HG03060 (cell line): ENCODE measurements at regions not wholly inside any gene's neighbourhood (a gene's known extent, or its start where the extent isn't known, plus 50 kb on each side); places are given as distances from the start of the nearest gene placed in this dataset.

Experiments used
- ATAC-seq: cut with Tn5 transposase; IDR thresholded peaks from one replicate; pipeline ENCODE4 v1.9.1; 2021; ENCODE audit warnings: low read depth, moderate number of reproducible peaks; ENCODE audit not compliant: unreplicated experiment

DNA sequence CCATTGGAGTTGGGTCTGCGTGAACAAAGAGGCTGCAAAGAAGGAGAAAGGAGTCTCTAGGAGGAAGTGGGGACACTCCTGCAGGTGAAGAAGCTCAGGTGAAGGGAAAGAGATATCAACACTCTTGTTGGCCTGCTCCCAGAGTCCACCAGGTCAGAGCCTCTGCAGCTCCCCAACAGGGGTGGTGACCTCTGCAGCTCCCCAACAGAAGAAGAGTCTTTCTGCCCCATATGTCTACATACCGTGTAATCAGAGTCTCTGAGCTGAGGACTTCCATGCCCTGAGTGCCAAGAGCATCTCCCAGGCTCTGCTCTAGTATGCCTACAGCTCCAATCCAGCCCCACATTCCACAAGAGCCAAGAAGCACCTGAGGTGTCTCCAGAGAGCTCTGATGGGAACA lies 67.4 kb upstream of the TRPC7 start:
- ATAC-seq: no peak

- ATAC-seq: no peak
These were observed 64.7 kb upstream of the TRPC7 start for GRCh38 chr5:136430081-136430480.

GRCh38 chr5:136427426-136427825 lies 62.1 kb upstream of the TRPC7 start:
- no peak for ATAC-seq

GRCh38 chr5:136425921-136426320 lies 60.6 kb upstream of the TRPC7 start:
- no peak for ATAC-seq

DNA sequence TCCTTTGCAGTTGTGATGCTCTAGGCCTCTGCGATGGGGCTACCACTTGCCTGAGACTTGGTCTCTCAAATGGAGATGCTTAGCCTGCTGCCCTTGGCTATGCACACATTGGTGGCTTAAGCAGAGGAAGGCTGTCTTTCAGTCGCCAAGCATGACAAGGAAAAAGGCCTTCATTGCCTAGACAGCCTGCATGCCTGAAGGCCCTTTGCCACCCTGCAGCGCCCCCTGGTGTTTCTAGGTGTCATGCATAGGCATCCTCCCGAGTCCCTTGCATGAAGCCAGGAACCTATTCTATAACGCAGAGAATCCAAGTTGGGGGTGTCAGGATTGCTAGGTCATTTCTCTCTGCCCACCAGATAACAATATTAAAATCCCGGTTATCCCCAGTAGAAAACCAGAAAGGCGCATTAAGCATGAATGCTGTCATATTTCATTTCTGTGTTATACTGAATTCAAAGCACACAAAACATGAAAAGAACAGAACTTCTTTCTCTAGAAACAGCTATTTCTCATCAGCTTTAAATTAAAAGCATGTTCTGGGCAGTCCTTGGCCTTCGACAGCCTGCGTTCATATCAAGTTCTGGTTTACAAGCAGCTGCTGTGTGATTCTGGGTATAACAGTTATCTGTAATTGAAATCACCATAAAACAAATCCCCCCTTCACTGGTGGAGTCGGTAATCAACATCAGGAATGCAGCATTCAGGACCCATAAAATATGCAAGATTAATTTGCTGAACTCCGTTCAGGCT lies 59.7 kb upstream of the TRPC7 start:
- ATAC-seq: no peak

DNA sequence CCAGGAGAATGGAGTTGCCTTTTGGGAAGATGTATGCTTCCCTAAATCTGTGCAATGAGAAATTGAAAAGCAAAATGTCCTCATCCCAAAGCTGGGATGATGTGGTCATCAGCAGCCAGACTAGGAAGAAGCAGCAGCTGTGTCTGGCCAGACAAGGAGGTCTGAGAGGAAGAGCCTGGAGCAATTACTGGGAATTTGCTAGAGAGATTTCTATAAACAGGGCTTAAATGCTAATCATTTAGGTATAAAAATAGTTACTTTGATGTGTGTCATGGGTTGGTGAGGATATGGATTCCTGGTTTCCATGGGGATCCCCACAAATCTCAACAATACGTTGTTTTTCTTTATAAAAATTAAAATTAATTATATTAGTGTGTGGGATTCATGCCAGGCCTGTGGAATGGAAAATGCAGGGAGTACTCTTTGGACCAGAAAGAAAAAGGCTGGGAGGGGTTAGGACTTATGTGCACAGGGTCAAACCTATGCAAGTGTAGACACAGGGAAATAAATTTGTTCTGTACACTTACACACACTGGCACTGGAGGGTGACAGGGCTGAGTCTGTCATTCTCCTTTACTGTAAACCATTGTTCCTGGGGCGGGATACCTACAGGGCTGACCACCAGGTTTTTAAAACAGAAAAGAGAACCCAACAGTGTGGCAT lies 58.7 kb upstream of the TRPC7 start:
- ATAC-seq: no peak

- no peak for ATAC-seq
These were observed 55.0 kb upstream of the TRPC7 start for GRCh38 chr5:136420168-136420898.

GRCh38 chr5:136418301-136418700 lies 53.0 kb upstream of the TRPC7 start:
- no peak for ATAC-seq
